ENCODE measurements at regions not wholly inside any gene's neighbourhood (a gene's known extent, or its start where the extent isn't known, plus 50 kb on each side); places are given as distances from the start of the nearest gene placed in this dataset.

GRCh38 chr3:99084826-99085225 is 183.3 kb upstream of the DCBLD2 start:
- RAD21 ChIA-PET (ENCODE audit: unreplicated experiment): no interaction called here
- H3K4me3 ChIP-seq: no peak overlapping the region
- H3K27ac ChIP-seq (ENCODE audit: control insufficient read depth, insufficient read depth): no peak overlapping the region
- H2AFZ ChIP-seq (ENCODE audit: control insufficient read depth, low read depth, low read length): no peak overlapping the region
- H3K79me2 ChIP-seq (ENCODE audit: control insufficient read depth, insufficient read depth, low read length): no peaks in the 10 kb centered on the region
- H3K4me2 ChIP-seq (ENCODE audit: control insufficient read depth, insufficient read depth): no peak overlapping the region
- no peaks in the 10 kb centered on the region for H3K9me3 ChIP-seq (replicated peaks; ENCODE audit: control insufficient read depth, insufficient read depth, low read length)
- no peaks in the 10 kb centered on the region for H3K36me3 ChIP-seq (ENCODE audit: control insufficient read depth in 2 of 2, insufficient read depth in 2 of 2, low read length in 1 of 2)
- H3K9ac ChIP-seq (ENCODE audit: control insufficient read depth, insufficient read depth, low read length): no peak overlapping the region
- H4K20me1 ChIP-seq (ENCODE audit: control insufficient read depth, insufficient read depth): no peaks in the 10 kb centered on the region
- no TSS peak for BruUV-seq (replicated peaks)
- ATAC-seq: no peak
- FAIRE-seq: no peak
- intact Hi-C loops (cut with micrococcal nuclease; ENCODE audit: unreplicated experiment) (no loop called here), in situ Hi-C loops (cut with MboI) (no loop called here)
- DNase-seq (ENCODE audit: low read depth, low spot score): no peak
- WGBS (ENCODE audit: insufficient coverage, insufficient replicate concordance, low lambda C conversion rate, missing lambda C conversion rate): 62% methylated on average over 4 of the region's 4 CpGs
- SMC1A ChIA-PET (ENCODE audit: uncharacterized antibody, unreplicated experiment): no interaction called here
- POLR2A ChIA-PET: no interaction called here
- TF ChIP-seq PAX8 (IDR thresholded peaks at IDR 0.05): no peak
- no peaks in the 10 kb centered on the region for H3K27me3 ChIP-seq (replicated peaks in 1 of 2; ENCODE audit: control insufficient read depth in 2 of 2, insufficient read depth in 2 of 2, low read length in 1 of 2)
- CTCF ChIA-PET: interaction anchor here (0.6 kb wide), 1 partner anchor 151 kb away, joined by 3 read pairs; no protein-coding TSS in a partner anchor
- no peaks in the 10 kb centered on the region for H3K4me1 ChIP-seq (ENCODE audit: control insufficient read depth, insufficient read depth, low read length)

- ChIA-PET POLR2A (no interaction called here), CTCF (no interaction called here), RAD21 (ENCODE audit: unreplicated experiment) (no interaction called here), SMC1A (ENCODE audit: uncharacterized antibody, unreplicated experiment) (no interaction called here)
- Histone ChIP-seq H3K9ac (ENCODE audit: control insufficient read depth, insufficient read depth, low read length) (no peak overlapping the region), H3K9me3 (replicated peaks; ENCODE audit: control insufficient read depth, insufficient read depth, low read length) (no peaks in the 10 kb centered on the region), H3K27ac (ENCODE audit: control insufficient read depth, insufficient read depth) (no peak overlapping the region), H2AFZ (ENCODE audit: control insufficient read depth, low read depth, low read length) (no peak overlapping the region), H3K27me3 (replicated peaks in 1 of 2; ENCODE audit: control insufficient read depth in 2 of 2, insufficient read depth in 2 of 2, low read length in 1 of 2) (no peaks in the 10 kb centered on the region), H3K4me2 (ENCODE audit: control insufficient read depth, insufficient read depth) (no peak overlapping the region), H3K4me1 (ENCODE audit: control insufficient read depth, insufficient read depth, low read length) (no peaks in the 10 kb centered on the region), H3K4me3 (no peak overlapping the region), H3K79me2 (ENCODE audit: control insufficient read depth, insufficient read depth, low read length) (no peaks in the 10 kb centered on the region), H4K20me1 (ENCODE audit: control insufficient read depth, insufficient read depth) (no peaks in the 10 kb centered on the region), H3K36me3 (ENCODE audit: control insufficient read depth in 2 of 2, insufficient read depth in 2 of 2, low read length in 1 of 2) (no peaks in the 10 kb centered on the region)
- in situ Hi-C loops (cut with MboI): no loop called here
- no peak for DNase-seq (ENCODE audit: low read depth, low spot score)
- 100% methylated on average over 2 of the region's 2 CpGs for WGBS (ENCODE audit: insufficient coverage, insufficient replicate concordance, low lambda C conversion rate, missing lambda C conversion rate)
- ATAC-seq: no peak
- FAIRE-seq: no peak
- BruUV-seq (replicated peaks): no TSS peak
- intact Hi-C loops (cut with micrococcal nuclease; ENCODE audit: unreplicated experiment): no loop called here
- TF ChIP-seq BRCA1 (IDR thresholded peaks at IDR 0.05; ENCODE audit: low read depth, low read length) (no peak), PAX8 (IDR thresholded peaks at IDR 0.05) (no peak), ELK1 (IDR thresholded peaks at IDR 0.05; ENCODE audit: low read depth, low read length) (no peak), HDGF (IDR thresholded peaks at IDR 0.05) (no peak), MEF2B (IDR thresholded peaks at IDR 0.05; ENCODE audit: partially characterized antibody, poor library complexity, severe bottlenecking) (no peak), MXI1 (IDR thresholded peaks at IDR 0.05; ENCODE audit: low read depth, low read length) (no peak), BCL11A (IDR thresholded peaks at IDR 0.05; ENCODE audit: low read depth, low read length) (no peak), E2F8 (IDR thresholded peaks at IDR 0.05; ENCODE audit: low read depth, partially characterized antibody) (no peak), E2F4 (IDR thresholded peaks at IDR 0.05; ENCODE audit: low read depth, low read length) (no peak), SREBF1 (IDR thresholded peaks at IDR 0.05; ENCODE audit: low read length) (no peak), RBBP5 (conservative IDR thresholded peaks at IDR 0.05) (no peak), ZZZ3 (IDR thresholded peaks at IDR 0.05; ENCODE audit: control insufficient read depth, insufficient read length, low read depth) (no peak), CBX3 (IDR thresholded peaks at IDR 0.05; ENCODE audit: borderline replicate concordance, low read depth) (no peak)
Observed at GRCh38 chr3:99084156-99084555, 182.7 kb upstream of the DCBLD2 start.
